GM12878 (cell line): ENCODE measurements at regions not wholly inside any gene's neighbourhood (a gene's known extent, or its start where the extent isn't known, plus 50 kb on each side); places are given as distances from the start of the nearest gene placed in this dataset.

Source experiments
- ATAC-seq: fragments of 200-7000 bp; cut with Tn5 transposase; 3 replicates; pipeline ENCODE4 v1.9.1; 2020; ENCODE audit warnings: mild to moderate bottlenecking, moderate library complexity
- BruUV-seq: library from RNA; stranded (reverse); fragments of 400-500 nt; replicated peaks from 2 replicates; lab custom pipeline; 2021; lab: Mats Ljungman, UMichigan
- CTCF ChIA-PET: fragments of 300-600 bp; sonication (Branson Sonifier 250); formaldehyde crosslinking; extraction: SDS; loops from one replicate; lab custom pipeline; 2021; ENCODE audit warnings: inconsistent platforms; lab: Yijun Ruan, JAX
- POLR2A ChIA-PET: fragments of 350-600 bp; formaldehyde crosslinking; extraction: SDS; loops from one replicate; lab custom pipeline; 2021; ENCODE audit warnings: inconsistent platforms; lab: Charles Lee
- RAD21 ChIA-PET: fragments of 300-600 bp; sonication (Branson Sonifier 250); formaldehyde crosslinking; loops from one replicate; lab custom pipeline; 2023; ENCODE audit warnings: antibody characterized with exemption; ENCODE audit not compliant: unreplicated experiment; lab: Charles Lee
- SMC1A ChIA-PET: fragments of 300-600 bp; sonication (Branson Sonifier 250); formaldehyde crosslinking; loops from one replicate; lab custom pipeline; 2023; ENCODE audit not compliant: unreplicated experiment, uncharacterized antibody; lab: Charles Lee
- DNase-seq: peaks from one replicate; pipeline ENCODE4 v3.0.0-alpha.2; 2011; ENCODE audit warnings: low read depth, low spot score
- FAIRE-seq: peaks from 3 replicates; lab custom pipeline; 2011; peaks lifted over from hg19 to GRCh38; lab: Jason Lieb, UNC
- H2AFZ ChIP-seq: 2 replicates; pipeline ENCODE4 v1.6.0; 2011; ENCODE audit warnings: low read depth, low read length, control low read depth; ENCODE audit not compliant: control insufficient read depth
- H3K27ac ChIP-seq: 2 replicates; pipeline ENCODE4 v1.5.1; 2011; ENCODE audit warnings: control low read depth; ENCODE audit not compliant: control insufficient read depth, insufficient read depth
- H3K27me3 ChIP-seq, 2 experiments: replicated peaks in 1 of 2; 2 replicates each; pipeline versions ENCODE4 v1.6.0 to v1.6.1; 2011; ENCODE audit warnings: low read length in 1 of 2; ENCODE audit not compliant: control insufficient read depth in 2 of 2, insufficient read depth in 2 of 2
- H3K36me3 ChIP-seq, 2 experiments: 2 replicates each; pipeline ENCODE4 v1.5.1; 2011; ENCODE audit warnings: low read length in 1 of 2; ENCODE audit not compliant: control insufficient read depth in 2 of 2, insufficient read depth in 2 of 2
- H3K4me1 ChIP-seq: 2 replicates; pipeline ENCODE4 v1.6.1; 2011; ENCODE audit warnings: mild to moderate bottlenecking, low read length, moderate library complexity, mixed read lengths; ENCODE audit not compliant: control insufficient read depth, insufficient read depth
- H3K4me2 ChIP-seq: 2 replicates; pipeline ENCODE4 v1.6.0; 2011; ENCODE audit warnings: control low read depth; ENCODE audit not compliant: control insufficient read depth, insufficient read depth
- H3K4me3 ChIP-seq: fragments of 200-600 bp; sonication (generic); 2 replicates; pipeline ENCODE4 v1.5.1; 2016
- H3K79me2 ChIP-seq: 2 replicates; pipeline ENCODE4 v1.6.0; 2011; ENCODE audit warnings: low read length; ENCODE audit not compliant: control insufficient read depth, insufficient read depth
- H3K9ac ChIP-seq: 2 replicates; pipeline ENCODE4 v1.8.0; 2011; ENCODE audit warnings: low read length, control low read depth, mixed read lengths; ENCODE audit not compliant: control insufficient read depth, insufficient read depth
- H3K9me3 ChIP-seq: replicated peaks from 3 replicates; pipeline ENCODE4 v1.5.1; 2011; ENCODE audit warnings: mild to moderate bottlenecking, low read length; ENCODE audit not compliant: control insufficient read depth, insufficient read depth
- H4K20me1 ChIP-seq: 2 replicates; pipeline ENCODE4 v1.6.0; 2011; ENCODE audit not compliant: control insufficient read depth, insufficient read depth
- ASH2L ChIP-seq: fragments of 300-600, 200-600 bp; sonication (generic); IDR thresholded peaks from 2 replicates; pipeline ENCODE4 v1.6.1; 2017; ENCODE audit warnings: low read depth, mild to moderate bottlenecking, borderline replicate concordance
- BACH1 ChIP-seq: fragments of 450-650 bp; IDR thresholded peaks from 2 replicates; pipeline ENCODE4 v1.6.1; 2017; ENCODE audit warnings: mild to moderate bottlenecking, borderline replicate concordance
- CEBPB ChIP-seq, 2 experiments: fragments of 150-350 bp in 1 of 2; IDR thresholded peaks; 2 replicates each; pipeline ENCODE4 v1.6.1; 2012 to 2014; ENCODE audit warnings: low read depth in 2 of 2, low read length in 2 of 2, borderline replicate concordance in 1 of 2, inconsistent platforms in 1 of 2
- MEF2B ChIP-seq: fragments of 450-650 bp; IDR thresholded peaks from 2 replicates; pipeline ENCODE4 v1.6.1; 2018; ENCODE audit warnings: mild to moderate bottlenecking, moderate library complexity; ENCODE audit not compliant: partially characterized antibody, poor library complexity, severe bottlenecking
- MTA3 ChIP-seq: IDR thresholded peaks from 2 replicates; pipeline ENCODE4 v1.6.1; 2012; ENCODE audit warnings: low read length, inconsistent platforms, borderline replicate concordance
- NR2F1 ChIP-seq: fragments of 450-650 bp; conservative IDR thresholded peaks from 2 replicates; pipeline ENCODE4 v1.6.1; 2017; ENCODE audit warnings: mild to moderate bottlenecking
- PML ChIP-seq: IDR thresholded peaks from 2 replicates; pipeline ENCODE4 v1.6.1; 2012; ENCODE audit warnings: low read length, inconsistent platforms
- RAD21 ChIP-seq: IDR thresholded peaks from 2 replicates; pipeline ENCODE4 v1.6.1; 2011; ENCODE audit warnings: mild to moderate bottlenecking, low read depth, low read length, moderate library complexity; ENCODE audit not compliant: insufficient read depth
- SMAD1 ChIP-seq: fragments of 450-650 bp; IDR thresholded peaks from 2 replicates; pipeline ENCODE4 v1.6.1; 2018; ENCODE audit warnings: mild to moderate bottlenecking, low read depth; ENCODE audit not compliant: partially characterized antibody
- SP1 ChIP-seq: IDR thresholded peaks from one replicate; pipeline ENCODE4 v1.6.1; 2011; ENCODE audit warnings: low read depth, low read length
- TCF7 ChIP-seq: IDR thresholded peaks from 2 replicates; pipeline ENCODE4 v1.6.1; 2014; ENCODE audit warnings: antibody characterized with exemption, borderline replicate concordance
- ZNF622 ChIP-seq: fragments of 450-650 bp; IDR thresholded peaks from 2 replicates; pipeline ENCODE4 v1.6.1; 2017; ENCODE audit warnings: mild to moderate bottlenecking, inconsistent platforms
- ZSCAN29 ChIP-seq: fragments of 450-650 bp; IDR thresholded peaks from 2 replicates; pipeline ENCODE4 v1.6.1; 2017; ENCODE audit warnings: mild to moderate bottlenecking, moderate library complexity
- WGBS: methylation state at CpG from one replicate; pipeline ENCODE4 v1.1.6; 2016; ENCODE audit warnings: low lambda C conversion rate; ENCODE audit not compliant: insufficient replicate concordance, insufficient coverage; ENCODE audit errors: missing lambda C conversion rate; 5-methylcytosine and 5-hydroxymethylcytosine counted together
- in situ Hi-C: fragments of 300-500 bp; cut with MboI; formaldehyde crosslinking; loops from 9 replicates; pipeline ENCODE4 v1.14.3; 2018; ENCODE audit warnings: mixed read lengths
- intact Hi-C: fragments of 100-400 bp; cut with micrococcal nuclease; formaldehyde crosslinking; loops from one replicate; pipeline ENCODE4 v1.14.2; 2022; ENCODE audit not compliant: unreplicated experiment
- TF ChIP-seq, protein P1 (sequence below): fragments of 150-350 bp; IDR thresholded peaks from 2 replicates; pipeline ENCODE4 v1.6.1; 2016; ENCODE audit warnings: low read depth, low read length
- TF ChIP-seq, protein P2 (sequence below): IDR thresholded peaks from 2 replicates; pipeline ENCODE4 v1.6.1; 2012; ENCODE audit warnings: low read depth, low read length, improper control_type of control experiment
- TF ChIP-seq, protein P3 (sequence below): fragments of 450-650 bp; IDR thresholded peaks from 2 replicates; pipeline ENCODE4 v1.6.1; 2017; ENCODE audit warnings: mild to moderate bottlenecking, low read depth, inconsistent platforms; ENCODE audit not compliant: poor library complexity, severe bottlenecking
- TF ChIP-seq, protein P4 (sequence below): fragments of 450-650 bp; IDR thresholded peaks from 2 replicates; pipeline ENCODE4 v1.6.1; 2014; ENCODE audit warnings: mild to moderate bottlenecking
- TF ChIP-seq, protein P5 (sequence below): IDR thresholded peaks from 2 replicates; pipeline ENCODE4 v1.6.1; 2012; ENCODE audit warnings: low read depth, low read length, improper control_type of control experiment

DNA sequence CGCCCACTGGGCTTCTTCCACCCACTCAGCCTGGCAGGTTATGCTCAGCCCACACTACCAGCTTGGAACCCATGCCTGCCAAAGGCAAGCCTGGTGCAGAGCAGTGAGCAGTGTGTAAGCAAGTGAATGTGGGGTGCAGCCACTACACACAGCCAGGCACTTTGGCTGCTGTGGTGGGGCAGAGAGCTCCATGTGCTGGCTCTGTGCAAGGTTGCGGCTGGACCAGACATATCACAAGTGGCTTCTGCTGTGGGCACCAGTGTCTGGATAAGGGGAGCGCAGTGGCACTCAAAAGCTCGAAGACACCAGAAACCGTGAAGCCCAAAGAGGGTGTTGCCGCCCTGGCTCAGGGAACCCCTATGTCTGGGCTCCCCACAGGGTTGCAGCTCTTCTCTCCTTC lies 563.7 kb downstream of the SI start:
- Histone ChIP-seq H3K36me3 (no peaks in the 10 kb centered on the region), H3K79me2 (no peaks in the 10 kb centered on the region), H3K27me3 (no peaks in the 10 kb centered on the region), H3K9me3 (no peaks in the 10 kb centered on the region), H3K27ac (no peak overlapping the region), H3K4me1 (no peaks in the 10 kb centered on the region), H4K20me1 (no peaks in the 10 kb centered on the region), H3K4me3 (no peak overlapping the region), H2AFZ (no peak overlapping the region), H3K9ac (no peak overlapping the region), H3K4me2 (no peak overlapping the region)
- in situ Hi-C loops (no loop called here), intact Hi-C loops (no loop called here)
- 30% methylated on average over 6 of the region's 6 CpGs for WGBS
- TF ChIP-seq NR2F1 (no peak), RAD21 (no peak), CEBPB (IDR thresholded peaks at IDR 0.05; ENCODE audit: borderline replicate concordance in 1 of 2, low read depth in 2 of 2, low read length in 2 of 2) (no peak), PML (no peak), ZNF622 (no peak), ZSCAN29 (no peak), TCF7 (no peak), ASH2L (no peak), SP1 (no peak), BACH1 (no peak), SMAD1 (no peak), MTA3 (no peak), MEF2B (no peak)
- TF ChIP-seq, protein P1, sequence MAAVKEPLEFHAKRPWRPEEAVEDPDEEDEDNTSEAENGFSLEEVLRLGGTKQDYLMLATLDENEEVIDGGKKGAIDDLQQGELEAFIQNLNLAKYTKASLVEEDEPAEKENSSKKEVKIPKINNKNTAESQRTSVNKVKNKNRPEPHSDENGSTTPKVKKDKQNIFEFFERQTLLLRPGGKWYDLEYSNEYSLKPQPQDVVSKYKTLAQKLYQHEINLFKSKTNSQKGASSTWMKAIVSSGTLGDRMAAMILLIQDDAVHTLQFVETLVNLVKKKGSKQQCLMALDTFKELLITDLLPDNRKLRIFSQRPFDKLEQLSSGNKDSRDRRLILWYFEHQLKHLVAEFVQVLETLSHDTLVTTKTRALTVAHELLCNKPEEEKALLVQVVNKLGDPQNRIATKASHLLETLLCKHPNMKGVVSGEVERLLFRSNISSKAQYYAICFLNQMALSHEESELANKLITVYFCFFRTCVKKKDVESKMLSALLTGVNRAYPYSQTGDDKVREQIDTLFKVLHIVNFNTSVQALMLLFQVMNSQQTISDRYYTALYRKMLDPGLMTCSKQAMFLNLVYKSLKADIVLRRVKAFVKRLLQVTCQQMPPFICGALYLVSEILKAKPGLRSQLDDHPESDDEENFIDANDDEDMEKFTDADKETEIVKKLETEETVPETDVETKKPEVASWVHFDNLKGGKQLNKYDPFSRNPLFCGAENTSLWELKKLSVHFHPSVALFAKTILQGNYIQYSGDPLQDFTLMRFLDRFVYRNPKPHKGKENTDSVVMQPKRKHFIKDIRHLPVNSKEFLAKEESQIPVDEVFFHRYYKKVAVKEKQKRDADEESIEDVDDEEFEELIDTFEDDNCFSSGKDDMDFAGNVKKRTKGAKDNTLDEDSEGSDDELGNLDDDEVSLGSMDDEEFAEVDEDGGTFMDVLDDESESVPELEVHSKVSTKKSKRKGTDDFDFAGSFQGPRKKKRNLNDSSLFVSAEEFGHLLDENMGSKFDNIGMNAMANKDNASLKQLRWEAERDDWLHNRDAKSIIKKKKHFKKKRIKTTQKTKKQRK: no peak
- TF ChIP-seq, protein P2, sequence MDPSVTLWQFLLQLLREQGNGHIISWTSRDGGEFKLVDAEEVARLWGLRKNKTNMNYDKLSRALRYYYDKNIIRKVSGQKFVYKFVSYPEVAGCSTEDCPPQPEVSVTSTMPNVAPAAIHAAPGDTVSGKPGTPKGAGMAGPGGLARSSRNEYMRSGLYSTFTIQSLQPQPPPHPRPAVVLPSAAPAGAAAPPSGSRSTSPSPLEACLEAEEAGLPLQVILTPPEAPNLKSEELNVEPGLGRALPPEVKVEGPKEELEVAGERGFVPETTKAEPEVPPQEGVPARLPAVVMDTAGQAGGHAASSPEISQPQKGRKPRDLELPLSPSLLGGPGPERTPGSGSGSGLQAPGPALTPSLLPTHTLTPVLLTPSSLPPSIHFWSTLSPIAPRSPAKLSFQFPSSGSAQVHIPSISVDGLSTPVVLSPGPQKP: no peak
- TF ChIP-seq, protein P3, sequence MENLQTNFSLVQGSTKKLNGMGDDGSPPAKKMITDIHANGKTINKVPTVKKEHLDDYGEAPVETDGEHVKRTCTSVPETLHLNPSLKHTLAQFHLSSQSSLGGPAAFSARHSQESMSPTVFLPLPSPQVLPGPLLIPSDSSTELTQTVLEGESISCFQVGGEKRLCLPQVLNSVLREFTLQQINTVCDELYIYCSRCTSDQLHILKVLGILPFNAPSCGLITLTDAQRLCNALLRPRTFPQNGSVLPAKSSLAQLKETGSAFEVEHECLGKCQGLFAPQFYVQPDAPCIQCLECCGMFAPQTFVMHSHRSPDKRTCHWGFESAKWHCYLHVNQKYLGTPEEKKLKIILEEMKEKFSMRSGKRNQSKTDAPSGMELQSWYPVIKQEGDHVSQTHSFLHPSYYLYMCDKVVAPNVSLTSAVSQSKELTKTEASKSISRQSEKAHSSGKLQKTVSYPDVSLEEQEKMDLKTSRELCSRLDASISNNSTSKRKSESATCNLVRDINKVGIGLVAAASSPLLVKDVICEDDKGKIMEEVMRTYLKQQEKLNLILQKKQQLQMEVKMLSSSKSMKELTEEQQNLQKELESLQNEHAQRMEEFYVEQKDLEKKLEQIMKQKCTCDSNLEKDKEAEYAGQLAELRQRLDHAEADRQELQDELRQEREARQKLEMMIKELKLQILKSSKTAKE: no peak
- TF ChIP-seq, protein P4, sequence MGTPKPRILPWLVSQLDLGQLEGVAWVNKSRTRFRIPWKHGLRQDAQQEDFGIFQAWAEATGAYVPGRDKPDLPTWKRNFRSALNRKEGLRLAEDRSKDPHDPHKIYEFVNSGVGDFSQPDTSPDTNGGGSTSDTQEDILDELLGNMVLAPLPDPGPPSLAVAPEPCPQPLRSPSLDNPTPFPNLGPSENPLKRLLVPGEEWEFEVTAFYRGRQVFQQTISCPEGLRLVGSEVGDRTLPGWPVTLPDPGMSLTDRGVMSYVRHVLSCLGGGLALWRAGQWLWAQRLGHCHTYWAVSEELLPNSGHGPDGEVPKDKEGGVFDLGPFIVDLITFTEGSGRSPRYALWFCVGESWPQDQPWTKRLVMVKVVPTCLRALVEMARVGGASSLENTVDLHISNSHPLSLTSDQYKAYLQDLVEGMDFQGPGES: no peak
- TF ChIP-seq, protein P5, sequence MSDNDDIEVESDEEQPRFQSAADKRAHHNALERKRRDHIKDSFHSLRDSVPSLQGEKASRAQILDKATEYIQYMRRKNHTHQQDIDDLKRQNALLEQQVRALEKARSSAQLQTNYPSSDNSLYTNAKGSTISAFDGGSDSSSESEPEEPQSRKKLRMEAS: no peak
- DNase-seq: no peak
- no peak for ATAC-seq
- no TSS peak for BruUV-seq
- SMC1A ChIA-PET: no interaction called here
- no peak for FAIRE-seq
- RAD21 ChIA-PET: no interaction called here
- CTCF ChIA-PET: no interaction called here
- POLR2A ChIA-PET: no interaction called here
